Activated effector memory CD4-positive, alpha-beta T cell treated with Interleukin-2 at 50 U/mL for 16 hours (primary cell): ENCODE measurements at regions not wholly inside any gene's neighbourhood (a gene's known extent, or its start where the extent isn't known, plus 50 kb on each side); places are given as distances from the start of the nearest gene placed in this dataset.

ENCODE experiments used
- DNase-seq: peaks from one replicate; pipeline ENCODE4 v3.0.0-alpha.2; 2020

DNA sequence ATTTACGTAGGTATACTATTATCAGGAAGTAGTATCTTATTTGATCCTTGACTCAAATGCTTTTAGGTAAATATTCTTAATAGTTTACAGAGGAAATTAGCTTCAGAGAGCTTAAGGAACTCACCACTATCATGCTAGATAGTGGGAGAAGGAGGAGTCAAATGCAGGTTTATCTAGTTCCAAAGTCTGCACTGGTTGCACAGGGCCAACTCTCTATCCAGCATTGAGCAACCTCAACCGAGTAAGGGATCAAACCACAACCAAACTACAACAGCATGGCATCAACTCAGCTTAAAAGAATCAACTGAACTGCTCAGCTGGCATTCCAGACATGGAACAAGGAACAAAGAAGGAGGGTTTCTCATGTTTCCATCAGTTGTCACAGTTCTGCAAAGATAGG is 306.0 kb downstream of the MAF start:
- no peak for DNase-seq

DNA sequence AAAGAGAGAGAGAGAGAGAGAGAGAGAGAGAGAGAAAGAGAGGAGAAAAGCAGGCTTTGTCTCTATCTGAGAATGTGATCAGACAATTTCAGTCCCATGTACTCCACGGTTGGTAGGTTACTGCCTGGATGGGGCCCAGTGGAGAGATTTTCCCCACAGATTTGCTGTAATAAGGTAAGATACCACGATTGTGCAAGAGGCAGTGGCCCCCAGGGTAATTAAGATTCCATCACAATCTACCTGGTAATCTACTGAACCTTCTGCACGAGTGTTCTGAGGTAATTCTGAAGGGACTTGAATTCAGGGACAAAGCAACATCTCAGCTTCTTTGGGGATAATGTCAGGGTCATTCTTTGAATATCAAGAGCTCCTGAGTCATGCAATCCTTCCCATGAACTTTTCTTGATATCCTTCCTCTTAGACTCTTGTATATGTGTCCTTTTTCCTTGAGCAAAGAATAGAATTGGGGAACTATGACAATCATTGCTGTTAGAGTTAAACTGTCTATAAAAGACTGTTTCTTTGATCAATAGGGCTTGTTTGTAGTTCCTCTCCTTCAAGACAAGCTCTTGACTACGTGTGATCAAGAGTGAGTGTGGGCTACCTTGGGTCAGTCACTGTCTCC is 306.6 kb downstream of the MAF start:
- no peak for DNase-seq

DNA sequence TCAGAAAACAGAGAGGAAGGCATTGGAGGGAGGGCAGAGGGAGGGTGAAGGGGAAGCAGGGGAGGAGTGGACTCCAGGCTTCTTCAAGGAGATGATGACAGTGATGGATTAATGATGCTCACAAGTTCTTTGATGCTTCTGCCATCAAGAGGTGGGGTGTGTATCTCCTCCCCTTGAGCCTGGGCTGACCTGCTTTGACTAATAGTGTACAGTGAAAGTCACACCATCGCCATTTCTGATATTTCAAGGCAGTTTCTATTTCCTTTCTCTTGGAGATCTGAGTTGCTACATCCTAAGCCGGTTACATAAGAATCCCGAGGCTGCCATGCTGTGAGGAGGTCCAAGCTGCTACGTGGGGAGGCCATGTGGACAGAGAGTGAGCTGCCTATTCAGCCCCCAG is 312.5 kb downstream of the MAF start:
- no peak for DNase-seq

DNA sequence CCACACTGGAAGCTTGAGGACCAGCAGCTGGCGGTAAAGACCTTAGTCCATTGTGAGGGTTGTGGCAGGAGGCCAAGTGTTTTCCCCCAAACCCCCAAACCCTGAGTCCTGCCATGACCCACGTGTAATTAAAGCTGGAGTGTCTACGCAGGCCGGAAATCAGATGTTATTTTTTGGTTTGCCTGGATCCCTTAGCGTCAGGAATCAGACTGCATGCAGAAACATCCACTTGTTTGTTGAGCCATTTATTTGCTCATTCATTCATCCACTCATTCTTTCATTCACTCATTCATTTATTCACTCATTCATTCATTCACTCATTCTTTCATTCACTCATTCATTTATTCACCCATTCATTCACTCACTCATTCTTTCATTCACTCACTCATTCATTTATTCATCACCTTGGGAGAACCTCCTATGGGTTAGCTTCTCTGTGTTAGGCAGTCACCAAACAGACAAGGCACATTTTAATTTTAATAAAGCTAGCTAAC is 313.1 kb downstream of the MAF start:
- DNase-seq: no peak

DNA sequence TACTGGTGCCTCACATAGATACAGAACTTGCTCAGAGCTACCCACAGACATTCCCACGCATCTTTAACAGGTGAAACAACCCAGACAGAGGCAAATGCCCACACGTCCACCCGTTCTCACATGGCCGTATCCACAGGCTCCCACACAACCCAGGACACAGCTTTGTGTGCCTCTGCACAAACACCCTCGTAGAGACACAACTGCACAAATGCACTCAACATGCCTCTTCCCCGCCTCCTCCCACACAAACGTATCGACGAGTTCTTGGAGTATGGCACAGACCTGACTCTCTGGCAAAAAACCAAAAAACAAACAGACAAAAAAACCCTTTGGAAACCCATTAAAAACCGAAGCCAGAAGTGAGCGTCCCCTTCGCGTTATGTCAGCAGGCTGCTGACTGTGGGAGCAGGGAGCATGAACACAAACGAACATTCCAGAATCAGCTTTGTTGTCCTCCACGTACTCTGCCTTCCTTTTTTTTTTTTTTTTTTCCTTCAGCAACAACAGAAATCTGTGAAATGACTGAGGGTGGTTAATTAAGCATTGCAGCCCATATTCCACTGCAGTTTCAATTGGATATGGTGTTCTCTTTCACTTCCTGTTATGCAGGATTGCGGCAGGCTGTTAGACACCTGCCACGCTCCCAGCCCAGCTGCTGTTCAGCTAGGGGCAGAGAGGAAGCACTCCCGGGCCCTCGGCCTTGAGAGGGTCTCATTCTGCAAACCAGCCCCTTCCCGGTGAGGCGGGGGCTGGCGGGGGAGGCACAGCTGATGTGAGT is 313.7 kb downstream of the MAF start:
- peak; percentile 15 for DNase-seq

DNA sequence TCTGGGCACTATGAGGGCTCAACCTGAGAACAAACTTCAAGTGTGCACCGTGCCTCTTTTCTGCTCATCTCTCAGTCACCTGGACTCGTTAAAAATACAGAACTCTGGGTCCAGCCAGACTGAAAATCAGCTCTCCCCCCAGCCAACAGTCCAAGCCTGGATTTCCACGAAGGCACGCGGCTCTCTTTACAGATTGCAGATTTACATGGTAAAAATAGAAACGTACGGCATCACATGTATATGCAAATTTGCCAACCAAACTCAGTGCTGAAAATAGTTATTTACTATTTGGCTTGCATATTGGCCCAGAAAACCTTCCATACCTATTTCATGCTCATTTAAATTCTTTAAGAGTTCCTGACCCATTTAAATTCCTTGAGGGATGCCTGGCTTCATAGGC is 315.8 kb downstream of the MAF start:
- no peak for DNase-seq

DNA sequence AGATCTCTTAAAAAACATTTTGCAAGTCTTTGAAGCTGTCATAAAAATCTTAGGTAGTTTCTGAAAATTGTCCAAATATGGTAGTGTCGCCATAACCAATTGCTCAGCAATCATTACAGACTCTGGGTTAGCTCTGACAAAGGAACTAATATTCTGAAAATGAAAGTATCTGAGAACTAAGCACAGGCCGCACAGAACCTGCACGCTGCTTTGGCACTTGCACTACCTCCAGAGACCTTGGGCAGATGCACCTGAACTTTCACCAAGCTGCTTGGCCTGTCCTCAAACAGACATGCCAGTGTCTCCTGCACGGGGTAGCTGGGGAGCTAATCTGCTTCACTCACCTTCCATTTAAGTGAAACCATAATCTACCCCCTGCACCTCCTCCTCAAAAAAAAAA is 317.0 kb downstream of the MAF start:
- DNase-seq: peak; percentile 35

DNA sequence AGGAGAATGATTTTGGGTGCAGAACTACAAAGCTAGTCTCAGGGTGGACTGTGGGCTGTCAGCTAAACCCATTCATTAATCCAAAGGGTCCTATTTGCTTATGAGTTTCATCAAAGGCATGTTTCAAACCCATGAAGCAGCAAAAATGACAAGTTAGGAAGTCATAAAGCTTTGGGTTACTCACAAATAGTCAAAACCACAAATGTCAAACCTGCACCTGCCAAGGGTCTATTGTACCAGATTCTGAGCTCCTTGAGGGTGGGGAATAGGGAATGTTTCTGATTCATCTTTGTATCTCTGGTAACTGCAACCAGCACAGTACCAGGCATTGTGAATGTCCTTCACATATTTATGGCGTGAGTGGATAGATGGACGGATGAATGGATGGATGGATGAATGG is 317.7 kb downstream of the MAF start:
- DNase-seq: no peak

DNA sequence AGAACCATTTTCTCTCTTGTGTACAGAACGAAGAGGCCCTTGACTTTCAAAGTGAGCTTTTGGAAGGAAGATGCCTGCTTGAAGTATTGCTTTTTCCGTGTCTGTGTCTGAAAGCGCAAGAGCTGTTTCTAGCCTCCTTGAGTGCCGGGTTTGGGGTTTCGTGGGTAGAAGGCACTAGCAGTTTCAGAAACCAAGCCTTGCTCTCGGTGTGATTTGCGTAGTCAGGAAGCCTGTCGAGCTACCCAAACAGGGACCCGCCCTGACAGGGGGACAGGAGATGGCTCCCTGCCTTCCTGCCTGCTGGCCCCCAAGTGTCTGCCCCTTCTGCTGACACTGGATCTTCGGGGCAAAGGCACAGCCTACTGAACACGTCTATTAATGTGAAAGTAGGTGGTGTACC is 322.0 kb downstream of the MAF start:
- DNase-seq: peak; percentile 65

DNA sequence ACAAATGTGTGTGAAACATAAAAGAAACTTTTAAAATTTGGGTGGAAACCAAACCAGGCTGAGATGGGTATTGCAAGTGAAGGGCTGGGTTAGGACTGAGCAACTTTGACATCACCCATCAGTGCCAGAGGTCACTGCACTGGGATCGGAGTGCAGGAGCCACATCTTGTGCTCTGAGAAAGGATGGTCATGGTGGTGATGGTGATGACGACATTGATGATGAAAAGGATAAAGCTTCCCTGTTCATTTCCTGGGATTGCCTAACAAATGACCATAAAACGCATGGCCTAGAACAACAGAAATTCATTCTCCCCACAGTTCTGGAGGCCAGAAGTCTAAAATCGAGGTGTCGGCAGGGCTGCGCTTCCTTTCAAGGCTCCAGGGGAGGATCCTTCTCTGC is 324.0 kb downstream of the MAF start:
- DNase-seq: no peak

DNA sequence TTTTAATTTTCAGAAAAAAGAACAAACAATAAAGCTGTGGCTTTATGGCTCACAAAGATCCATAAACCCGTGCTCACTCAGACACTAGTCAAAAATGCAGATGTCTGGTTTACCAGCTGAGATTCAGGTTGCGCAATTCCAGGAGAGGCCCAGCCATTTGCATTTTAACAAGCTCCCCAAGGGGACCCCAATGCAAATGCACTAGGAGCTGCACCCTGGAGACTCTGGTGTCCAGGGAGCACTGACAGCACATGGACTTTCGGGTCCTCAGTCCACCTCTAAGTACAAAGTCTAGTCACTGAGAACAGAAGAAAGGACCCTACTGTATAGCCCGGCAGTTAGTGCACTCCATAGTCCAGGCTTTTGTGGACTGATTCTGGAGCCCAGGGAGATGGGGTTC is 326.3 kb downstream of the MAF start:
- no peak for DNase-seq

DNA sequence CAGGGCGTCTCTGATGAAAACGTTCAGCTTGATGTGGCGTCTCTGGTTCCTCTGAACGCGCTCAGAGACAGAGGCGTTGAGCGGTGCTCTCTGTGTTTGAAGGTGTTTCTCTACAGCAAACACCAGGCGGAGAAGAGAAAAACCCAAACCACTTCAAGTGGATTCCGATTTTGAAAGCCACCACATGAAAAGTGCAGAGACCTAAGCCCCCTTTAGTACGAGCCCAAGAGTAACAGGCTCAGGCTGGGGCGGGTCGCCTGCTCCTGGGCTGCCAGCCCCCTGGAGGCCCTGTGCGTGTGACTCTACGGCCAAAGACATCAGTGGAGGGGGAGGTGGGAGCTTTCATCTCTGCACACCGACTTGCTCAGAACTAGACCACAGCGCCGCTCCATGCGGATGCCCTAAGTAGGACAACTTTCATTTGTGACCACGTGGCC is 328.4 kb downstream of the MAF start:
- peak; percentile 65 for DNase-seq

DNA sequence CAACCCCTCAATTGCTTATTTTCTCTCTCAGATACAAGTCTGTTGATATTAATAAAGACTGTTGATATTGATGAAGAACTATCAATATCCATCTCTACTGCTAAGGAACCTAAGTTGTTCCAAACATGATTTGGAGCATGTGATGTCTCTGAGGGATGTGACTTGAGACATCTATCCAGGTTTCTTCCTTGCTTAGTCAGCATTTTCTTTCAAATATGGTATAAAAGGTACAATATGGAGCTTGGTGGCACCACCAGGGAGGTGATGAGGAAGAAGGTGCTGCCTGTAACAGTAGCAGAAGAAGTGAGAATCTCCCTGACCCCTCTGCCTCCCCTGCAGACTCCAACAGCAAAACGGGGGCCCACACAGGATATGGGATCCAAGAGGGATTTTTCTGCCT is 329.0 kb downstream of the MAF start:
- DNase-seq: no peak

DNA sequence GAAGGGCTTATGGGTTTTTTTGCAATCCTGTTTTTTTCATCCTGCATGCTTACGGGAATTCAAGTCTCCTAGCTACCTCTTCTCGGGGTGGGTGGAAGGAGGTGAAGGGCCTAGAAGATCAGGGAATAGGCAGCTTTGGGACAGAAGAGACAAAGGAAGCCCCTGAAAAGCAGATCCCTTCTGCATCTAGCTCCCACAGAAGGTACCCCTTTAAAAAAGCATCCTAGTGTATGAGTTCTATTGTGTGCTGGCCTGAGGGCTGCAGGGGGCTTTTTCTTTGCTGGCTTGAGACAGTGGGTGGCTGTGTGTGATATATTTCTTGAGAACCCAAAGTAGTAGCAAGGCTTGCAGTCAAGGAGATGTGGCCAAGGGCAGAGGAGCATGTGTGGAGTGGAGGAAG is 330.5 kb downstream of the MAF start:
- no peak for DNase-seq

DNA sequence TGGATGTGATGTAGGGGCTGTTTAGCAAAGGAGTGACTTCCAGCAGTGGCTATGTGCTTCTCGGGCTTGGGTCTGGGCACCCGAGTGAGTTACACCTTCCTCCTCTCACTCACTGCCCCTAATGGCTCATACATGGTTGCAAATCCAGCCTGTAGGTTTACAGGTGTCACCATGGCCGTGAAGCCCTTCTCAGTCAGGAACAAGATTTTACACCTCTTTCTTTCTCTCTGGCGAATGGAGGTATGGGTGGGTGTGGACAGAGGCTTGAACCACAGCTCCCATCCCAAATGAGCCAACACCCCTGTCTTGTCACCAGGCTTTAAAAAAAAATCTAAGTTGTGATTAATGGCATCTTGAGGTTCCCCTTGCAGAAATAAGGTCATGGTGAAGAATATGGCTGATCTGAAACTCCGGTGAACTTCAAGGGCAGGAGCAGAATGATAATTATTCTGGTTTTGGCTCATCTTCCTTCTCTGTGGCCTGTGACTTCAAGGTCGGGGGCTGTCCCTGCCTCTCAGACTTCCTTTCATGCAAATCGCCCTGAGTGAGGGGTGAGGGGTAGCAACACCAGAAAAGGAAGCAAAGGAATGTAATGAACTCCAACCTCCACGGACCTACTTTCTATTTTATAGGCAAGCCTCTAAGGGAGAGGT is 331.2 kb downstream of the MAF start:
- DNase-seq: peak; percentile 21

DNA sequence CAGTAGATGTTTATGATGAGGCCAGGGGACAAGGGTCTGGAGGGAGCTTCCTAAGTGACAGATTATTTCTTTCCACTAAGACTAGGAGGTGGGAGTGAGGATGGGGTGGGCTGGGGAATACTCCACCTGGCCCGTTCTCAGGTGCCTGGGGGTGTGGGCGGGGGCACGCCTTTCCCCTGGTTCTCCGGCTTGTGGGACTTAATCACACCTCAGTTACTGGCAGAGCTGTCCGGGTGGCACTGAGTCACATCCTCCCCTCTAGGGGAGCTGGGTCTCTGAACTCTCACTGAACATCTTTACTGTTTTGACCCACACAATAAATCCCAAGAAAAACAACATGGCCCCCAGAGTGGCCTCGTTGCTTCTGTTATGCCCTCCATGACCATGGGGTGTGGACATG is 332.8 kb downstream of the MAF start:
- no peak for DNase-seq

DNA sequence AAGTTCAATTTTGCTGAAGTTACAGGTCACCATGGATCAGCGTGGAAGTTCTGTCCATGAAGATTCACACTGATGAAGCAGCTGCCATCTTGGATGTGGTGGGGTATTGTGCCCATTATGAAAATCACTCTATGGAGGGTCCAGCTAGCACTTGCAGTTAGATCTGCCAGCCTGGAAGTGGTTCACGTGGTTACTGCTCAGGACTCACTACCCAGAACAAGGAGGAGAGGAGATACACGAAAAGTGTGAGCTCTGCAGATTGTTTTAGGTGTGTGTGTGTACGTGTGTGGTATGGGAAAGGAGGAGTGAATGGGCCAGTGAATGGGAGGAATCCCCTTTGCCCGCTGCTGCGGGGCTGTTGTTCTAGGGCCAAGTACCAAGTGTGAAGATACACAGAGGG is 333.4 kb downstream of the MAF start:
- DNase-seq: no peak

DNA sequence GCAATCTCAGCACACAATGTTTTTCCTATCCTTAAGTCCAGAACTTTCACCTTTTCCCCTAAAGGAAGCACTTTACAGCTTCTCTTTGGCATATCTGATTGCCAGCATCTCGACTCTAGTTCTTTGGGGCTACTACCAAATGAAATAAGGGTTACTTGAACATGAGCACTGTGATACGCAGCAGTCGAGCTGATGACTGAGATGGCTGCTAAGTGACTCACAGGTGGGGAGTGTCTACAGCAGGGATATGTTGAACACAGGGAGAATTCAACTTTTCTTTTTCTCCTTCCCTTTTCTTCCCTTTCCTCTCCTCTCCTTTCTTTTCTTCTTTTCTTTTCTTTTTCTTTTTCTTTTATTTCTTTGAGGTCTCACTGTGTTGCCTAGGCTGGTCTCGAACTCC is 334.8 kb downstream of the MAF start:
- no peak for DNase-seq

DNA sequence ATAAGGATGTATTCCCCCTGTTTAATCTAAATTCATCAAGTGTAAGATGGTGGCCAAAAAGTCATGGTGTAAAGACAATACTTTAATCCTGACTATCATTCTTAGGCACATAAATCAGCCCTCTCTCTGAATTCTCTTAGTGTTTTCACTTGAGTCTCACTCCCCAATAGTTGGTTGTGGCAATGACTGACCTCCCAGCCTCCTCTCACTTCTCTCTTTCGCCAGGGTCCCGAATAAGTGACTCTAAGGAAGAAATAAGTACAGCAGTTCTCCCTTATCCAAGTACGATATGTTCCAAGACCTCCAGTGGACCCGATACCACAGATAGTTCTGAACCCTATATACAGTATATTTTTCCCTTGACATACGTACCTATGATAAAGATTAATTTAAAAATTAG is 335.3 kb downstream of the MAF start:
- DNase-seq: no peak

DNA sequence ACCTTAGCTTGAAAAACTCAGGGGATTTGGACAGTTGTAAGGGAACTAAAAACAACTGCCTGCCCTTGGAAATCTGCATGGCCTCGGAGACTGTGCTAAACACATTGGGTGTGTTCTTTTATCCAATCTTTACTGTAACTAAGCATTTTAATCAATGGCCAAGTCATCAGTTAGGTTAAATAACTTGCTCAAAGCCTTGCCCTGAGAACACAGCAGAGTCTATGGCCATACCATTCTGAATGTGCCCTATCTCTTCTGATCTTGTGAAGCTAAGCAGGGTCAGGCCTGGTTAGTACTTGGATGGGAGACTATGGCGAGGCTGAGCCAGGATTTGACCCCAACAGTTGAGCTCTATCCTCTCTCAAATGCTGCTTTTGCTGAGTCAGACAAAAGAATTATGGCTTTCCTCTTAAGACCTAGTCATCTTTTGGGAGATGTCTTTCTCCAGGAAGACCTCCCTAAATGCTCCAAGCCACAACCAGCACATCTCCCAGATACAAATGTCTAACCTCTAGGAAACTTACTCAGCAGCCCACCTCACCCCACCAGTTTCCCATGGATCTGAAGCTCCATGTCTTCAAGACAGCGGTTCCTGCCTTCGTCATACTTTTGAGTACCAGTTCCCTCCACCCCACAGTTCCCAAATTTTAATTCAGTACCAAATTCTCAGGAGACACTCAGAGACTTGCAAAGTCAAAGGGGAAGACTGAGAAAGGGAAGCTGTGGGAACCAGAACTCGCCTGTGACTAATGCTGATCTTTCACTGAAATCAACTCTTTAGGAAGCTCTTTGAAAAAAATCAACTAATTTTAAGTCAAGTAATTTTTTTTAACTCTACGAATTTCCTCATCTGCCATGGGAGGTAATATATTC is 336.1 kb downstream of the MAF start:
- no peak for DNase-seq

DNA sequence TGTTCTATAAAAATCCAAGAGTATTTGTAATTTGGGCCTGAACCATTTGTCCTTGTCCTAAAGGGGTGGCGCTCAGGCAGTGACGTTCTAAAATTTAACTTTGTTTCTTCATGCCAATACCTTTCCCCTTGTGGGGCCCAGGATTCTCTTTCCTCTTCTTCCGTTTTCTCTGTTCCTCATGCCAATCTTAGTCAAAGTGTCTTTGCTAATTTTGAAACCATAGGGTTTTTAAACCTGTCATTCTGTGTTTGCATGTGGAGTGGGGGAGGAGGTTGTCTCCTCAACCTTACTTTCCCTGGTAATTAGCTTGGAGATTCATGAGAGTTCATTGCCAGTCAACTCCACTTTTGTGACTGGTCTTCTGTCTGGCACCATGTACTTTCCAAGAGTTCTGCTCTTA is 337.1 kb downstream of the MAF start:
- DNase-seq: no peak
